ENCODE measurements at regions not wholly inside any gene's neighbourhood (a gene's known extent, or its start where the extent isn't known, plus 50 kb on each side); places are given as distances from the start of the nearest gene placed in this dataset.

DNA sequence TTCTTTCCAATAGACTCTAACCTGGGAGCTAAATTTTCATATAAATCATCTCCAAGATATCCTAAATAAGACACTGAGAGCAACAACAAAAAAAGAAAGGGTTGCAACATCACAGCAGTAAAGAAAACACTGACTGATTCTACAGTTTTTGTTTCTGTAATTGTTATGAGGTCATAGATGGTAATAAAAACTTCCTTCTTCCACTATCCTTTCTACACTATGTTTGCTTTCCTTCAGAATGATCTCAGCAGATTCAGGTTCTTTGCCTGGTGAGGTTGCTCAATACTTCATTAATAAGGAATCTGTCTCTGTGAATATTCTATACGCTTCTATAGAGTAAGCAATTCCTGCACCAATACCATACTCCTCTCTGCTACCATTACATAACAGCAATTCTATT, 835.6 kb upstream of the GRAMD2B start:
- no peak for DNase-seq

DNA sequence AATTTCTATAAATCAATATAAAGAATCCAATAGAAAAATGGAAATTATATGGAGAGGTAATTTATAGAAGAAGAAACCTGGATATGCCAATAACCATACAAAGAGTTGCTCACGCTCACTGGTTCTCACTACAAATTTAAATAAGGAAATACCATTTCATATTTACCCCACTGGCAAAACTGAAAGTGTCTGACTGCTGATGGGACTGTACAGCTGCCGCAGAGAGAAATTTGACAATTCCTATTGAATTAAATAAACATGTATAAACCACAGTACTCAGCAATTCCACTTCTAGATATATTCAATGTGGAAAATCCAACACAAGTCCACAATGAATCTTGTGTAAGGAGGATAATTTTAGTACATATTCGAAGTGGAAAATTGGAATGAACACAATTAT, 830.4 kb upstream of the GRAMD2B start:
- no peak for DNase-seq

DNA sequence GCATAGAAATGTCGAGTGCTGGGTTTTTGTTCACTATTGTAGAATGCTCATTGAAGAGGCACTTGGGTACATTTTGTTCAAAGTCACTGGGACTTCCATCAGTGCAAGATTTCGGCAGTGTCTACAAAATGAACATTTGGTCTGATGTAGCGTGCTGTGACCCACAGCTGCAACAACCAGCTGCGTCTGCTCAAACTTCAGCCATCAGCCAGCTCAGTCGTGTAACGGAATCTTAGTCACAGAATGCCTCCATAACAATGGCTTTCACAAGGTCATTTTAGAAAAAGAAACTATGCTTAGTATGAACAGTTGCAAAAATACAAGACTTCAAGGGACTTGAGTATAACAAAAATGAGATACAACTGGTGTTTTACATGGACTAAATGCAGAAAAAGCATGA, 828.1 kb upstream of the GRAMD2B start:
- DNase-seq: no peak

DNA sequence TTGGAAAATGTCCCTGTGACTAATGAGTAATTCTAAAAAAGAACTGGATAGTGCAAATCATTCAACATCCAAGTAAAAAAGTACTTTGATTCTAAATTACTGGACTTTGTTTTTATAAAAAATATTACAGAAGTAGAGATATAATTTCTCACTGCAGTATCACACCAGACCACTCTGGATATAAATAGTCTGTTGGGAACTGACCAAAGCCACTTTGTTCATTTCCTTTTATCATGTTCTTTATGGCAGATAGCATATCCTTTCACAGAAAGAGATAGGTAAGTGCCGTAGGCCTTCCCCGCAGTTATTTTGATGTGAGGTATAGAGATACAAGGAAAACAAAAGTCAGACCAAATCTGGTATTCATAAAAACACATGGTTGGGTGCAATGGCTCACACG, 827.4 kb upstream of the GRAMD2B start:
- DNase-seq: no peak

DNA sequence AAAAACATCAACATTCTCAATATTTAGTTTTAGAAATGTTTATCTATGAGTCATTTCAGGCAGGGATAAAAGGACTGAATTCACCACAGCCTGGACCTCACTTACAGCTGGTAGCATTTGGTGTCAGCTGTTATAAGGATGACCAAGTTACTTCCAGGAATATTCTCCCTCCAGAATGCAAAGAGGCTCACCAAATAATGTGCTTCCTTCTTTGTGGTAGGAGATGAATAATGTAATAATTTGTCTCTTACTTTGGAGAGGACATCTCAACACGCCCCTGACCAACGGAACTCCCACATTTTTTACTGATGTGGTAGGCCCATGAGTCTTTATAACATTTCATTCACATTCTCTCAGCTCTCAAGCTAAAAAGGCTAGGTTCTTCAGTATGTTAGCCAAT, 825.9 kb upstream of the GRAMD2B start:
- no peak for DNase-seq

DNA sequence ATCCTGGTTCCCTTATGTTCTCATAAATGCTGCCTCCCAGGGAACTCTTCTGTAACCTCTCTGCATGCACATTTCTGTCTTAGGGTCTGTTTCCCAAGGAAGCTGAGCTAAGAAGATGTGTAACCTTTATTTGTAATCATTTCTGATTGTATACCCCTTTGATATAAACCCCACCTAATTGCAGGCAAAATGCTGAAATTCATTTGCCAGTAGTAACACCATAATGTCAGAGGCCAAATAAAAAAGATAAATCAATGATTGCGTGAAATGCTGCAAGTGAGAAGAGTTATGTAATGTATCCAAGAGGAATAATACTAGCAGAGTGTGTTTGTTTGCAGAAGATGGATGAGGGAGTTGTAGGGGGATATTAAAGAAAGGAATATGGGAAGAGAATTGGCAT, 822.6 kb upstream of the GRAMD2B start:
- no peak for DNase-seq

DNA sequence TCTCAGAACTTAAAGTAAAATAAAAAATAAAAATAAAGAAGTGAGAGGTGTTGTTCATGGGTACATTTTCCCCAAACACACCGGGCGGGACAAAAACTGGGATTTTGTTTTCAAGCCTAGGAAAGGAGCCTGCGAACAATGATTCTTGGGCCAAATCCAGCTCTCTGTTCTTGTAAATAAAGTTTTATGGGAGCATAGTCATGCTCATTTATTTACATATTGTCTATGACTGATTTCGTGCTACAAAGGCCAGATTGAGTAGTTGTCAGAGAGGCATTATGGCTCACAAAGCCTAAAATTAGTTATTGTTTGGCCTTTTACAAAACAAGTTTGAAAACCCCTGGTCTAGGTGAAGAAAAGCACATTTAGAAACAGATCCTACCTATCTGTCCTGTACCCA, 821.0 kb upstream of the GRAMD2B start:
- DNase-seq: no peak

DNA sequence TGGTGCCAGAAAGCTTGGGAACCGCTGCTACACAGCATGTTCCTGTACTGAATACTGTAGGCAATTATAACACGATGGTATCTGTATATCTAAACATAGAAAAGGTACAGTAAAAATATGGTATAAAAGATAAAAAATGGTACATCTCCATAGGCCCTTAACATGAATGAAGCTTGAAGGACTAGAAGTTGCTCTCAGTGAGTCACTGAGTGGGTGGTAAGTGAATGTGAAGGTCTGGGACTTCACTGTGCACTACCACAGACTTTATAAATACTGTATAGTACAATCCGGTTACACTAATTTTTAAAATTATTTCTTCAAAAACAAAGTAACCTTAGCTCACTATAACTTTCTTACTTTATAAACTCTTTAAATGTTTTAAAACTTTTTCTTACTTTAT, 819.9 kb upstream of the GRAMD2B start:
- DNase-seq: no peak

DNA sequence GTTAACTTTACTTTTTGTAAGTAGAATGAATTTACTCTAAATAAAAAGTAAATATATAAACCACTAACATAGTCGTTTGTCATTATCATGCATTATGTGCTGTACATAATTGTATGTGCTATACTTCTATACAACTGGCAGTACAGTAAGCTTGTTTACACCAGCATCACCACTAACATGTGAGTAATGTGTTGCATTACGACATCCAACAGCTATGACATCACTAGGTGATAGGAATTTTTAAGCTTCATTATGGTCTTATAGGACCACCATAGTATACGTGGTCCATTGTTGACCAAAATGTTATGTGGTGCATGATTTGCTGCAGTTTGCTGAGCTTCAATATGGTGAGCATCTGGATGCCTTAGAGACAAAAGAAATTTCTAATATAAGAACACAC, 819.1 kb upstream of the GRAMD2B start:
- no peak for DNase-seq

DNA sequence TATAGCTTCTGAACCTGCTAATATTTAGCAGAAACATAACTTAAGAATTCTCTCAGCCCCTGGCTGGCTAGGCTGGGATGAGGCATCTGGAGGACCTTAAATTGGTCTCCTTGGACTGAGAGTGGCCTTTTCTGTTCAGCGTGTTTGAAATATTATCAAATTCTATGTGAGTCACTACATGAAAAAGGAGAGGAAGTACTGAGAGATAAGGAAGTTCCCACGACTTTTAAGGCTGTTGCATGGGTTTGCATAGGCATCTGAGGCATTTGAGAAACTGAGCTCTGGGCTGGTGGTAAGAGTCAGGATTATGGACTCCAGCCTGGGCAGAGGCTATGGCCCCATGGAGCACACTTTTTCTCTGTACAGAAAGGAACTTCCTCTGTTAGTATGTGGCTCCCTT, 816.2 kb upstream of the GRAMD2B start:
- DNase-seq: no peak

DNA sequence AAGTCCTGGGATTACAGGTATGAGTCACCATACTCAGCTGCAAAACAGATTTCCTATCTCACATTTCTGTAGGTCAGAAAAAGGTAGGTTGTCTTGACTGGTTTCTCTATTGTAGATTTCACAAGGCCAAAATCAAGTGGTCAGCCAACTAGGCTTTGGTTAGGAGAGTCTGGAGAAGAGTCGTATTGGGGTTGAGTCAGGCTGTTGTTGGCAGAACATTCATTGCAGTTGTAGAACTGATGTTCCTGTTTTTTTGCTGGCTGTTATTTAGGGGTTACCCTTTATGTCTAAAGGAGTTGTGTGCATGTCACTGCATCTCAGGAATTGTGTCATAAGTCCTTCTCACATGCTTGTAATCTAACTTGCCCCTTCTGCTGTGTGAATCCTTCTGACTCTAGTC, 814.2 kb upstream of the GRAMD2B start:
- no peak for DNase-seq

DNA sequence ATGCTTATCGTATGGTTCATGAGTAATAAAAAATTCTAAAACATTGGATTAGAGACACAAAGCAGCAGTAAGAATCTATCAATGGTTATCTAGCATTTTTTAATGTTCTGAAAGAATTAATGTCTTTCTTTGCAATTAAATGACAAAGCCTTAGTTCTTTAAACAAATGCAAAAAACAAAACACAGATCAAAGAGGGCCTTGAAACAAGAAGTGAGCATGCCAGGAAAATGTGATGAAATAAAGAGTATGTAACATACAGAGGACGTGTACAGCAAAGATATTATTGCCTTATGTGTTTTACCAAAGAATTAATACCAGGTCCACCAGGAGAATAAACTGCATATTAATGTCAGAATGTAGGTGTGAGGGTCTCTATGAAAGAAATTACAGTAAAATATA, 812.3 kb upstream of the GRAMD2B start:
- DNase-seq: no peak

DNA sequence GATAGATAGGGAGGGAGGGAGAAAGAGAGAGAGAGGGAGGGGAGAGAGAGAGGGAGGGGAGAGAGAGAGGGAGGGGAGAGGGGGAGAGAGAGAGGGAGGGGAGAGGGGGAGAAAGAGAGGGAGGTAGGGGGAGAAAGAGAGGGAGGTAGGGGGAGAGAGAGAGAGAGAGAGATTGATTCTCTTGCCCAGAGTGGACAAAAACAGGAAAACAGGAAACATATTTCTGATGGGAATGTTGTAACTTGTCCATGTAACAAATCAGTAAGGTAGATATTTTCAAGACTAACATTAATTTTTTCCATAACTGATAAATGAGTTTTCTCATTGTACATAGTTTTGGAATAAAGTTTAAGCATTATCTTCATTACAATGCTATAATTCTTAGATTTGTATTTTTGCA, 811.7 kb upstream of the GRAMD2B start:
- DNase-seq: no peak

DNA sequence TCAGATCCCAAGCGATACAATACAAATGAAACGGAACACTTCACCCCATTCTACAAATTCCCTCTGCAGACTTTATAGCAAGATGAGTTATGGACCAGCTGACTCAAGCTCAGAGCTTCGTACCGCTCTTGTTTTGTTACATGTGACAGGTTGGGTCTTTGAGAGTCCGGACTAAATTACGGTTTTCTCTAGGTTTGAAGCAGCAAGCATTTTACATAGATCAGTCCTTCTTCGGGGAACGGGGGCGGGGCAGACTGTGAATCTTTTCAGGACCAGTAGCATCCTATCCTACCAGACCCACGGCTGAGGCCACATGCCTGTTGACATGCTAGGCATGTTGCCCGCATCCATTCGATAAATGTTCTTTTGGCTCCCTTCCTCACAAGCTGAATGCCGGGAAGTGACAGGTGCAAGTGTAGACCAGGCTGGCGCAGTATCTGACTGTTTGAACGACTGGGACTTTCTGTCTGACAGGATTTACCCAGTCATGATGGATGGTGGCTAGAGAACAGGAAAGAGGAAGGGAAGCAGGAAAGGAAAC, 811.0 kb upstream of the GRAMD2B start:
- no peak for DNase-seq

DNA sequence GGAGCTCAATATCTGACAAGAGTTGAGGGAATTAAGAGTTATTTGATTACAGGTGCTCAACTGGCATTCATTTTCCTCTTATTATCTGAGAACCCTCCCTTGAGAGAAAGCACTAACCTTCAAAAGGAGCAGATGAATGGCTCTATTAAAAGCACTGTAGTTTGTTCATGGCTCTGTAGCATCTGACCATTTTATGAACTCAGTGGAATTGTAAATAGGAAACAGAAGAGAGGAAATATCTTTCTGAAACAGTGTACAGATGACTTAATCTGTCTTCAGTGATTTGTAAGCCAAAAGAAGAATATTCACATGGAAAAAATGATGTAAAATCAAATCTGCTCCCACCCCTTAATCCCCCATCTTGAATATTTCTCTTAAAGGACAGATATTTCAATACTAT, 810.4 kb upstream of the GRAMD2B start:
- no peak for DNase-seq

DNA sequence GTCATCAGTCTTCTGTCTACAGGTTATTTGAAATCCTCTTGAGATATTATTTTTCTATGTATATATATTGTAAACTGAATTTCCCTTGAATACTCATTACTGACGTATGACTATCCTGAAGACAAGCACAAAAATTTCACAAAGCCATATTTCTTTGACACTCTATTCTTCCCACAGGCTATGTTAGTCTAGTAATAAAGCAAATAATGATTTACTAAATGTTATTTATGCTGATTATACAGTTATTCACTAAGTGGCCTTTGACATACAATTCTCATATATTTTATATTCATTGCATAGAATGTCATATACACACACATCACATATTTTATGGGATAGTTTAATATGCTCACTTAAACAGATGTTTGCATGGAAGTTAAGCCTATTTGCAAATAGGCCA, 793.0 kb upstream of the GRAMD2B start:
- no peak for DNase-seq

DNA sequence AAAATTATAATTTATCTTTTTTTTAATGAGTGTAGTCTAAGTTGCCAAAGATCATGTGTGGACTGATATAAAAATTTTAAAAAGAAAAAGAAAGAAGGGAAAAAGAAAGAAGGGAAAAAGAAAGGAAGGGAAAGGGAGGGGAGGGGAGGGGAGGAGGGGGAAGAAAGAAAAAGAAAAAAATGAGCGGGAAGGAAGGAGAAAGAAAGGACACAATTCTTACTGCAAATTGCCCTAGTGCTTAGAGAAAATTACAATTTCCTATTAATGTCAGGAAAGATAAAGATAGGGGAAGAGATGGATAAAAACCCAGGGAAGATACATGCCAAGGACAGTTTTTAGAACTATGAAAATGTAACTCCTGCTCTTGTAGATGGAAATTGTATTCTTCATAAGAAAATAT, 789.7 kb upstream of the GRAMD2B start:
- DNase-seq: no peak

DNA sequence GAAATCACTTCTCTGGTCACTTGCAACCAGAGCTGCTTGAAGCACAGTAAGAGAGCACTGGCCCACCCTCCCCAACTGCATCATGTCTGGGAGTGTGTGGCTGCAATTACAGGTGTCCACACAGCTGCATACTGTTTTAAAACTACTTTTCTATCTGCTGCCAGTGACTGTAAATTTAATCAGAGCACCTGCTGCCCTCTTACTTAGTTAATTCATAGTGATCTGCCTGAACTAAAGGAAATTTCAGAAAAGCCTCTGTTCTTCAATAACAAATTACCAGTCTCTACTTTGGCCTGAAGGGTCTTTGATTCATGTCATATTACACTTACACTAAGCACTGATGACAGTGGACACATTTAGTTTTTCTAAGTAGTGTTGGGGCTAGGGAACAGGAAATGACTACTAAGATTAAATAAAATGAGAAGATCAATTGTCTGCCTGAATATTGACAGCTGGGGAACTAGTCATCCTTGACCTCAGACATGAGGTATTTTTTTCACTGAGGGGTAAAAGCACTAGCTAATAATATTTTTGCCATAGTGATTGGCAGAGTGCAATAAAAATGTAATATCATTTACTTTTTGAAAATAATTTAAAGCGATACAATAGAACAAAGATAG, 788.9 kb upstream of the GRAMD2B start:
- no peak for DNase-seq

DNA sequence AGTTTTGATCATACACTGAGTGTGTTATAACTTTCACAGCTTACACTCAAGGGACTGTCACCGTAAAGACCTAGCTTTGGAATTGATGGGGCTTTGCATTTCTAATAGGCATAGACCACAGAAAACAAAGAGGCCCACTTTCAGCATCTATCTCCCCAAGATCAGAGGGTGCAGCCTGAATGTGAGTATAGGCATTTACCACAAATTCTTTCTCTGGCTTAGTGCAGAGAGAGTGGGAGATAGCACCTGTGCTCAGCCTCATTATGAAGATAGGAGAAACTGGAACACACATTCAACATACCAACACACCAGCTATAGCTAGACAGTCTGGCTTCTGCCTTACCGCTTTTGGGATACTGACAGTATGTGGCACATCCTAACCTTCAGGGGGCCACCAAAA, 783.4 kb upstream of the GRAMD2B start:
- no peak for DNase-seq

DNA sequence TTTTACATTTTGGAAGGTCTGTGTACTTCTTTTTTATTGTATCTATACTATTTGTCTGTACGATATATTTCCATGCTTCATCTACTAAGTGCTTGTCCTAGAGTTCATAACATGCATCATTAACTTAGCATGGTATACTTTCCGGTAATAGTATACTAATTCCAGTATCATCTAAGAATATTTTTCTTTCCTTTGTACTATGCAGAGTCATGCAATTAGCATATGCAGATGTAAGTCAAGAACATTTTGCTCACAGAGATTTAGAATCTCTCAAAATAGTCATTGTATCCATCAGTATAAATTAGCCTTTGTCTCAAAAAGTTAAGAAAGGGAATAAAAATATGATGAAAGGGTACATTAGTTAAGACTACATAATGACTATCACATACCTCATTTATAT, 770.4 kb upstream of the GRAMD2B start:
- no peak for DNase-seq

DNA sequence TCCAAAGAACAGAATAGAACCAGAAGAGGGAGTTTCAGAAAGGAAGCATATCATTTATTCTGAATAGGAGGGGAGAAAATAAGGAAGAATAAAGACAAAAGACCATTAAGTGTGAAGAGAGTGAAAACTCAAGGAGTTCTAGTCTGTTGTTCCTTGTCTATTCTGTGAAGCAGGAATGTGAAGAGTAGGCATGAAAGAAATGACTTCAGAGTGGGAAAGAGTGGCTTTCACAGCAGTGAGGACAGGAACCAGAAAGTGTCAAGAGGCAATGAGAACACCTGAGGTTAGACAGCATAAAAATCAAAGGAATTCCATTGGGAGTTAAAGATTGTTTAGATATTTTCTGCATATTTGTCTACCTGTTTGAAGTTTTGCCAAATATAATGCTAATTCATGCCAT, 768.8 kb upstream of the GRAMD2B start:
- DNase-seq: no peak

DNA sequence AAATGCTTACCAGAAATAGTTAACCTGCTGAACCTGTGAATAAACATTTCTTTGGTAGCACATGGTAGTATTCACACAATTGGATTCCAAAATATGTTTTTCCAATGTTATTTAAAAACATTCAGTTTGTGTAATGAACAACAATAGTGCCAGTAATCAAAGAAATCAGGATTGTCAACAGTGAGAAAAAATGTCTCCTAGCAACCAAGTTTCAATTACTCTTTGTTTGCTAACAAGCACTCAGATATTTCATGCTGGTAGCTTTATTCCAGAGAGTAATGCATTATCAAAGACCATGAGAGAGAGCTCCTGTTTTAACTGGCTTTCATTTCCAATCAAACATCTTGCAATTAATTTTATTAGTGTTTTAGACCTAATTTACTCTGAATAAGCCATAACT, 768.1 kb upstream of the GRAMD2B start:
- DNase-seq: no peak

DNA sequence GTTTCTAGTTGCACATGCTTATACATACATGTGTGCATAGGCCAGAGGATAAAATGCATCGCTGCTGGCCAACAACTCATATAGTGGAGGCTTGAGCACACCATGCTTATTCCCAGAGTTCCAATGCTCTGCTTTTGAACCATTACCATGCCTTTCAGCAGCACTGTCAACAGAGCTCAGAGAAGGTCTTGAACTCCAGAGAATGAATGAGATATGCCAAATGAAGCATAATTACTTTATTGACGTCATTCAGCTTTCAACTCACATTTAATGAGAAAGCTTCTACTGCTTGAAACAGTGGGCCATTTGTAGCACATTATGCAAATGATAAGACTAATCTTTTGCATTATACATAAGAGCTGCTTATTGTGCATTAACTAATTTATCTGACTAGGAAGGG, 765.3 kb upstream of the GRAMD2B start:
- no peak for DNase-seq

DNA sequence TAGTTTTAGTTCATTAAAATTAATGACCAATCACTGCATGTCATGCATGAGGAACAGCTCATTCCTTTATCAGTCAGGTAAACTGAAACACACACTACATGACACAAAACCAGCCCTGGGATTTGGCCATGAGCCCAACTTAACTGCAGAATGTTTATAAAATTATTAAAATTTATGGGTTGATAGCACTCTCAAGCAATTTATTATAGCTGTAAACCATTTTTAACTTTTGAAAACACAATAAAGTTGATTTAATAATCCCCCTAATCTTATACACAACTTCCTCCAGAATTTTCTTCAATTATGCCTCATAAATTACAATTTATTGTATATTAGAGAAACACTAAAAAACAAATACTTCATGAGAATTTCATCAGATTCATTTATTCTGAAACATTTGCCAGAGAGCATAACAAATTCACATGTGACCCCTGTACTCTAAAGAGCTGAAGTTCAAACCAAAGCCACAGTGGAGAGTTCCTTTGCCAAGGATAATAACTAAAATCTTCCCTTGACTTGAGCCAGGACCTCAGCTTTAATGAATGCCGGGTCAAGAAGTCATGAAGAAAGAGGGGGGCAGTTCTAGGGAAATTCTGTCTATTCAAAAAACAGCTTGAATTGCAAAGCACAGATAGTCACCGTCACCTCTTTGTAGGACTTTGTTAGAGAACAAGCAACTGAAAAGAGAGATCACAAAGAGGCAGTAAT, 763.7 kb upstream of the GRAMD2B start:
- no peak for DNase-seq

All from DMS79 (cell line).